ENCODE measurements at regions not wholly inside any gene's neighbourhood (a gene's known extent, or its start where the extent isn't known, plus 50 kb on each side); places are given as distances from the start of the nearest gene placed in this dataset.

- no peak for TF ChIP-seq CTCF (IDR thresholded peaks at IDR 0.05)
- TF ChIP-seq POLR2A (IDR thresholded peaks at IDR 0.05): no peak
Observed at GRCh38 chr6:134738211-134738885, 211.6 kb downstream of the ALDH8A1 start.
